RWPE2 (cell line): ENCODE measurements at regions not wholly inside any gene's neighbourhood (a gene's known extent, or its start where the extent isn't known, plus 50 kb on each side); places are given as distances from the start of the nearest gene placed in this dataset.
"Not testable (repeated sequence)": the region's sequence is repeated elsewhere in the genome, so short reads cannot be mapped to it uniquely, and the experiment has no call there.

Source experiments
- ATAC-seq: fragments of 200-7000 bp; cut with Tn5 transposase; 3 replicates; pipeline ENCODE4 v1.9.1; 2021; ENCODE audit warnings: low read depth
- DNase-seq: peaks from one replicate; pipeline ENCODE4 v3.0.0-alpha.2; 2020; ENCODE audit warnings: low spot score
- H3K27ac ChIP-seq: fragments of 450-650 bp; 2 replicates; pipeline ENCODE4 v1.5.1; 2017; ENCODE audit warnings: mild to moderate bottlenecking; ENCODE audit not compliant: poor library complexity, severe bottlenecking
- H3K27me3 ChIP-seq: fragments of 250-450 bp; sonication (Bioruptor Pico); 2 replicates; pipeline ENCODE4 v1.5.1; 2021; ENCODE audit warnings: mild to moderate bottlenecking, moderate library complexity; ENCODE audit not compliant: insufficient read depth, poor library complexity, severe bottlenecking
- H3K36me3 ChIP-seq: fragments of 250-450 bp; sonication (Bioruptor Pico); 2 replicates; pipeline ENCODE4 v1.5.1; 2020; ENCODE audit warnings: low read depth, mild to moderate bottlenecking, moderate library complexity
- H3K4me1 ChIP-seq: fragments of 250-450 bp; sonication (Bioruptor Pico); 2 replicates; pipeline ENCODE4 v1.5.1; 2021; ENCODE audit warnings: mild to moderate bottlenecking, moderate library complexity; ENCODE audit not compliant: insufficient read depth, poor library complexity, severe bottlenecking
- H3K4me3 ChIP-seq: fragments of 250-450 bp; sonication (Bioruptor Pico); 2 replicates; pipeline ENCODE4 v1.5.1; 2021; ENCODE audit warnings: mild to moderate bottlenecking, moderate library complexity; ENCODE audit not compliant: severe bottlenecking
- H3K9me3 ChIP-seq: fragments of 250-450 bp; sonication (Bioruptor Pico); 2 replicates; pipeline ENCODE4 v1.5.1; 2021; ENCODE audit warnings: mild to moderate bottlenecking, moderate library complexity; ENCODE audit not compliant: severe bottlenecking
- TF ChIP-seq, protein P1 (sequence below): fragments of 450-650 bp; IDR thresholded peaks from one replicate; pipeline ENCODE4 v1.5.1; 2017; ENCODE audit warnings: mild to moderate bottlenecking, moderate library complexity; ENCODE audit not compliant: poor library complexity, severe bottlenecking

DNA sequence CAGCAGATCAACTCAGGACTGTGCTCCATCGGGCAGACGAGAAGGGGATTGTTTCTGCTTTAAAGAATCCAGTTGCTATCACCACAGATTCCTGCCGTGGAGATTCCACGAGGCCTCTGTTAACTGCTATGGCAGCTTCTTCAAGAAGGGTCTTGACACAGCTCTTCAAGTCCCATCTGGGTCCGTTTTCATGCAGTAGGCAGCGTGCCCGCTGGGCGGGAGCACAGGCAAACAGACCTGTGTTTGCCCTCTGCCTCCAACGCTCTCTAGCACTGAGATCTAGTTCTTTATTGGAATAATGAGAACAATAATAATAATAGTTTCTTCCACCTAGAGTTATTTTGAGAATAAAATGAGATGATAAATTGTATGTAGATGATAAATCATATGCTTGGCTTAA lies 127.2 kb upstream of the SP8 start:
- H3K36me3 ChIP-seq: no peaks in the 10 kb centered on the region
- no peaks in the 10 kb centered on the region for H3K9me3 ChIP-seq
- TF ChIP-seq, protein P1, sequence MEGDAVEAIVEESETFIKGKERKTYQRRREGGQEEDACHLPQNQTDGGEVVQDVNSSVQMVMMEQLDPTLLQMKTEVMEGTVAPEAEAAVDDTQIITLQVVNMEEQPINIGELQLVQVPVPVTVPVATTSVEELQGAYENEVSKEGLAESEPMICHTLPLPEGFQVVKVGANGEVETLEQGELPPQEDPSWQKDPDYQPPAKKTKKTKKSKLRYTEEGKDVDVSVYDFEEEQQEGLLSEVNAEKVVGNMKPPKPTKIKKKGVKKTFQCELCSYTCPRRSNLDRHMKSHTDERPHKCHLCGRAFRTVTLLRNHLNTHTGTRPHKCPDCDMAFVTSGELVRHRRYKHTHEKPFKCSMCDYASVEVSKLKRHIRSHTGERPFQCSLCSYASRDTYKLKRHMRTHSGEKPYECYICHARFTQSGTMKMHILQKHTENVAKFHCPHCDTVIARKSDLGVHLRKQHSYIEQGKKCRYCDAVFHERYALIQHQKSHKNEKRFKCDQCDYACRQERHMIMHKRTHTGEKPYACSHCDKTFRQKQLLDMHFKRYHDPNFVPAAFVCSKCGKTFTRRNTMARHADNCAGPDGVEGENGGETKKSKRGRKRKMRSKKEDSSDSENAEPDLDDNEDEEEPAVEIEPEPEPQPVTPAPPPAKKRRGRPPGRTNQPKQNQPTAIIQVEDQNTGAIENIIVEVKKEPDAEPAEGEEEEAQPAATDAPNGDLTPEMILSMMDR: no peak
- ATAC-seq (no peak), DNase-seq (no peak)
- H3K4me3 ChIP-seq: no peak overlapping the region
- no peaks in the 10 kb centered on the region for H3K4me1 ChIP-seq
- H3K27me3 ChIP-seq: no peaks in the 10 kb centered on the region
- H3K27ac ChIP-seq: no peak overlapping the region

DNA sequence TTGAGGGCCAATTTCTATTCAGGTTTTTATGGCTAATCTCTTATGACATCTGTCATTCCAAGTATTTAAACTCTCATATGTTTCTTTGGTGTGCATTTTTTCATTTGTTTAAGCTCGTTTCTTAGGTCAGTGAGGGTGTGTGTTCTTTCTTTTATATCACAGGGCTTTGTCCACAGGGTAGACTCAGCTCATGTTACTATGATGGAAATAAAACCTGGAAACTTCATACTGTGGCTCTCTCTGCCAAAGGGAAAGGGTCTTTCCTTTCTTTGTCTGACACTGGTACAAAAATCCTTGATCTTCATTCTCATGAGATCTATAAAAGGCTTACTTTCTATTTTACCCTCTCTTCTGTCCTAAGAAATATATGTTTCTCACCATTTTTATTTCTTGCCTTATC lies 129.6 kb upstream of the SP8 start:
- H3K4me1 ChIP-seq: no peaks in the 10 kb centered on the region
- TF ChIP-seq, protein P1: no peak
- no peak overlapping the region for H3K27ac ChIP-seq
- no peaks in the 10 kb centered on the region for H3K27me3 ChIP-seq
- H3K9me3 ChIP-seq: no peaks in the 10 kb centered on the region
- H3K4me3 ChIP-seq: no peak overlapping the region
- no peak for ATAC-seq
- no peaks in the 10 kb centered on the region for H3K36me3 ChIP-seq
- no peak for DNase-seq

DNA sequence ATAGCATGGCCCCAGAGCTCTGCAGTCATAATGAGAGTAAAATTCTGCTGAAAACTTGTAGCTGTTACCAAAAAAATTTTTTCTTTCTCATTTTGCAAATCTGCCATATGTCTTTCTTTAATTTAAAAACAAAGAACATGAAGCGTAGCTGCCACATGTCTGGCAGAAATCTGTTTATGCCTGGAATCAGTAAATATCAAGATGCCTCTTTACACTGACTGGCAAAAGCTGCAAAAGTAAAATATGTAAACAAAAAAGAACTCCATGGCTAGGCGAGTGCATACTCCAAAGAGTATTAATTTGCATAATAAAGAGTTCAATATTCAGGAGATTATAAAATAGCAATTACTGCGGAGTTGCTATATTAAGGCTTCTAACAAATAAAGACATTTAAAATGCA lies 130.9 kb upstream of the SP8 start:
- H3K4me3 ChIP-seq: no peak overlapping the region
- ATAC-seq: no peak

DNA sequence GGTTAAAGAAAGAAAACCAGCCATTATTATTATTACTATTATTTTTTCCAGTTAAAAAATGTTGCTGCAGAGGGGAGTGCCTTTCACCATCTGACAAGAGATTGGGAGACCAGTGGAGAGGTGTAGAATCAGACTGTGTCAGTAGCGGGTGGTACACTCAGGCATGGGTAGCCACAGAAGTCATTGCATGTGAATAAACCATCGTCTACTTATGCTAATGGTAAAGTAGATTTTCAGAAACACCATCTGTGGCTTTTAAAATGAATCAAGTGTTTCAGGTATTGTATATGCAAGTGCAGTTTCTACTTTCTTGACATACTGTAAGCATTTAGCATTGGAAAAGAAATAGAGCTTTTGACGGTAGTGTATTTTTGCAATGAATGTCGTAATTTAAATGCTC lies 131.5 kb upstream of the SP8 start:
- Histone ChIP-seq H3K4me1 (no peaks in the 10 kb centered on the region), H3K27ac (no peak overlapping the region), H3K36me3 (no peaks in the 10 kb centered on the region), H3K27me3 (no peaks in the 10 kb centered on the region), H3K4me3 (no peak overlapping the region), H3K9me3 (no peaks in the 10 kb centered on the region)
- DNase-seq (no peak), ATAC-seq (no peak)
- TF ChIP-seq, protein P1: no peak

More for the DNA sequence above, 130.9 kb upstream of the SP8 start:
- no peak for DNase-seq
- H3K36me3 ChIP-seq: no peaks in the 10 kb centered on the region
- no peaks in the 10 kb centered on the region for H3K27me3 ChIP-seq
- no peaks in the 10 kb centered on the region for H3K4me1 ChIP-seq
- TF ChIP-seq, protein P1: no peak
- no peaks in the 10 kb centered on the region for H3K9me3 ChIP-seq
- no peak overlapping the region for H3K27ac ChIP-seq

DNA sequence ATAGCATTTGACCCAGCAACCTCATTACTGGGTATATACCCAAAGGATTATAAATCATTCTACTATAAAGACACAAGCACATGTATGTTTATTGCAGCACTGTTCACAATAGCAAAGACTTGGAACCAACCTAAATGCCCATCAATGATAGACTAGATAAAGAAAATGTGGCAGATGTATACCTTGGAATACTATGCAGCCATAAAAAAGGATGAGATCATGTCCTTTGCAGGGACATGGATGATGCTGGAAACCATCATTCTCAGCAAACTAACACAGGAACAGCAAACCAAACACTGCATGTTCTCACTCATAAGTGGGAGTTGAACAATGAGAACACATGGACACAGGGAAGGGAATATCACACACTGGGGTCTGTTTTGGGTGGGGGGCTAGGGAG lies 140.5 kb upstream of the SP8 start:
- DNase-seq, H3K27ac ChIP-seq, H3K4me3 ChIP-seq, H3K9me3 ChIP-seq, H3K27me3 ChIP-seq, H3K36me3 ChIP-seq, H3K4me1 ChIP-seq, ATAC-seq: not testable (repeated sequence)
